GM18502 (cell line): ENCODE measurements at regions not wholly inside any gene's neighbourhood (a gene's known extent, or its start where the extent isn't known, plus 50 kb on each side); places are given as distances from the start of the nearest gene placed in this dataset.

Experiments used
- ATAC-seq: cut with Tn5 transposase; IDR thresholded peaks from one replicate; pipeline ENCODE4 v1.9.1; 2021; ENCODE audit warnings: mild to moderate bottlenecking; ENCODE audit not compliant: unreplicated experiment, poor library complexity

DNA sequence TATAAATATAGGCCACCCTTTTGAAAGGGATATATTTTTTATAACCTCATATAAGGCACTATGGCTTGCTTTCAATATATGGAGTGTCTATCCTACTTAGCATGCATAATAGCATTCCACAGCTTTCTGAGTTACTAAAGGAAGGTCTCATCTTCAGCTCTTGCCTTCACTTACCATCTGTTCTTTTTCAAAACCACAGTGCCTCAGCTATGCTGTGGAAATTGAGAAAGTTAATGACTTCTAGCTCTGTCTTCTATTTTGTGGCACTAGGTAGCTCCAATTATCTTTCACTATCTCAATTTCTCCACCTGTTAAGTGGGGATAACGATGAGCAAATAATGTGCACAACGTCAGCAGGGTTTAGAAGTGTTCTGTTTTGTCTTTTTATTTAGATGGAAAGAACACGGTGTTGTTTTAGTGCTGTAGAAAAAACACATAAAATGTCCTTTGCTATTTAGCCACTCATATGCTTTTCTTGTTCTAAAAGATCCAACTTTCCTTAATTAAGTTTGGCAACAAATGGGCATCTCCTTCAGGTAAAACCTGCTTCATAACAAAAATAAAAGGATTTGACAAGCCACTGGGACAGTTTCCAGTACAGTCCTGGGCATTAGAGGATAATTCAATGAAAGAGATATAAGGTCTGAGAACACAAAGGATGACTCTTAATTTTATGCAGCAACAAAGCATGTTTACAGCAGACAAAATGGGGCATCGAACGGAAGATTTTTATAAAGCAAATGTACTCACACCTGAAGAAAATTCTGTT lies 462.0 kb upstream of the SYT1 start:
- ATAC-seq, result no peak

DNA sequence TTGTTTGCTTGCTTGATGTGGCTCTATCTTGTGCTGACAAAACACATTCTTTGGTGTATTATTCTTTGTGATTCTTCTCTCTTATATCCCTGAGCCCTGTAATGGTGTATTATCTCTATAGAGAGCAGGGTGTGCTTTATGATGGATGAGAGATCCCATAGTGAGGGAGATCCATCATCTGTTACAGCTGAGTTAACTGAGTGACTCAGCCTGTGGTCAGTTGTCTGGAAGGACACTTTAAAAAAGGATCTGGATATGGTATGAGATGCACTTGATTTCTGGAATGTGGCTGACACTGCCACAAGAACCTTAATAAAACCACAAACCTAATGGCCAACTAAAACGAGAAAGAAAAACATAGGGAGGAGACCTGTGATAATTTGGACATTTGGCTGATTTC lies 461.4 kb upstream of the SYT1 start:
- no peak for ATAC-seq

DNA sequence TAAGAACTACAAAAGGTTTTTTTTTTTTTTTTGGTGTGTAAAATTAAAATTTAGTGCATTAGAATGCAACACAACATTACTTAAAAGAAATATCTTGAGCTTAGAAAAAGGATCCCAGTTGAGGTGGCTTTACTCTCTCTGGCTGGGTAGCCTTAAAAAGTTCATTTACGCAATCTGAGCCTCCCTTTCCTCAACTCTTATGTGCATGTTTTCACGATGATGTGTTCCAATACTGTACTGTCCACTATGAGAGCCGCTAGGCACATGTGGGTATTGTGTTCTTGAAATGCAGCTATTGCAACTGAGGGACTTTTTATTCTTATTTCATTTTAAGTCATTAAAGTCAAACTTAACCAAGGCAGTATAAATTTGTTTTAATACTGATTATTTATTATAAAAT lies 460.9 kb upstream of the SYT1 start:
- ATAC-seq, result no peak

DNA sequence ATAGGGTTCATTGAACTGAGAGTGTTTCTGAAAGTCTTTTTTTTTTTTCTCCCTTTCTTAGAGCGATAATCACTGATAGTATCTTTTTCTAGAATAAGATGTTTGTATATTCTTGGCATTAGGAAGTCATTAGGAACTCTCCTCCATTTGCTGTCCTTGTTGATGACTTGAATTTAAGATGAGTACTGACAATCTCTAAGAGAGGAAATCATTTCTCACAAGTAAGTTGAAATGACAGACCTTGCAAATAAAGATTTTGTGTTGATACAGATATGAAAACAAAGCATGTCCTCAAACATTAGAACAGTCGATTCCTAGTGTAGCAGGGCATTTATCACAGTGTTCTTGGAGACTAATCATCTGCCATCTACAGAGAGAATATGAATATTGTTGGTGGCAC lies 458.4 kb upstream of the SYT1 start:
- peak; percentile 8 for ATAC-seq

DNA sequence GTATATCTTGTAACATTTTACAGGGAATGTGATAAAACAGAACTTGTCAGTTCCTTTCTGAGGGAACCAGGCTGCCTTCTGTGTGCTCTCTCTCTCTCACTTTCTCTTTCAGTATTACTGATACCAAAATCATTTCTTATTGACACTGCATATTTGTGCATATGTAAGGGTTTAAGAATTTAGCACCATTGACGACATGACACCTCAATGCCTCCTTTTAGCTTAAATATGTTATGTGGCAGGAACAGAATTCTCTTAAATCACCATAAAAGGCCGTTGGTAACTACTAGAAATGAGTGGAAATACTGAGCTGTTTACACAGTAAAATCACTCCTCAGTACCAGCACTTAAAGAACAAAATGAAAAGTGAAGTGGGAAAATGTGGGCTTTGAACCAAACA lies 457.7 kb upstream of the SYT1 start:
- ATAC-seq, result peak; percentile 94

DNA sequence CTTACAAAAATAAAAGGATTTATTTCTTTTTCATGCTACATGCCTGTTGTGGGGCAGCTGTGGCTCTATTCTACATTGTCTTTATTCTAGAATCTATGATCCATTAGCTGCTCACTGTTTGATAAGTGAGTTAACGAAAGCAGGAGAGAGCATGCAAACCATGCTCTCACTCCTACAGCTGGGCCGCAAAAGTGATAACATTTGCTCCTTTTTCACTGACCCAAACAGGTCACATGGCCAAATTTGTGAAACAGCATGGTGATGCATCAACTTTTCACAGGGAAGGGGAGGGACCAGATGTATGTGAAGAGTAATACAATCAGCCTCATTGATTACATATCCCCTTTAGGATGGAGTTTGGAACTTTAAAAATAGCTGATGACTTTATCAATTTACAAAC lies 456.9 kb upstream of the SYT1 start:
- ATAC-seq, result no peak

DNA sequence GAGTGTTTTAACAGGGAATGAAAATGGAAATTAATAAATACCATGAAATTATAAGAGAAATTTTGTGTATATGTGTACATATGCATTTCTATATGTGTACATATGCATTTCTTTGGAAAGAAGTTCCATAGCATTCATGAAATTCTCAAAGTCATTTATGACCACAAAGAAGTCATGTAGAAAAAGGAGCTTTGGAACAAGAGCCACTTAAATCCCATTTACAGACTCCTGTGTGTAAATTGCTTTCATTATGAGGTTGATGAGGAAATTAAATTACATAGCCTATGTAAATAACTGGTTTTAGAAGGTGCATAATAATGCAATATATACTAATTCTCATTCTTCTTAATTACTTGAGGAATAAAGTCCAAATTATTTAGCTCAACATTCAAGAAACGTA lies 450.5 kb upstream of the SYT1 start:
- ATAC-seq, result no peak

DNA sequence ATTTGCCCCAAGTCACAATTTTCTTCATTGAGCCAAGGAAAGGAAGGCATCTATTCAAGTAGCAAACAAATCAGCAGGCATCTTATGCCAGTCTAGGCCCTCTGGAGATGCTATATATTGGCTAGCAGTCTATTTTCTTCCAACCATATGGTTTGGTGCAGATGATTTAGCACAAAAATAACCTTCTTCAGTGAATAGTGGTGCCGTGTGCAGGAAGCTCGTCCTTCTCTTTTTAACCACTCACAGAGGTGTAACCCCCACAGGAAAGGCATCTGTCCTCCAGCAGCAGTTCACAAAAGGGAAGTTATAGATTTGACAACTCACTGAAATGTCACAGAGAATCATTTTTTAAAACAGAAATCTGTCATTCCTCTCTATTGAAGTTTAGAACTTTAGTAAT lies 445.7 kb upstream of the SYT1 start:
- ATAC-seq, result peak; percentile 78

DNA sequence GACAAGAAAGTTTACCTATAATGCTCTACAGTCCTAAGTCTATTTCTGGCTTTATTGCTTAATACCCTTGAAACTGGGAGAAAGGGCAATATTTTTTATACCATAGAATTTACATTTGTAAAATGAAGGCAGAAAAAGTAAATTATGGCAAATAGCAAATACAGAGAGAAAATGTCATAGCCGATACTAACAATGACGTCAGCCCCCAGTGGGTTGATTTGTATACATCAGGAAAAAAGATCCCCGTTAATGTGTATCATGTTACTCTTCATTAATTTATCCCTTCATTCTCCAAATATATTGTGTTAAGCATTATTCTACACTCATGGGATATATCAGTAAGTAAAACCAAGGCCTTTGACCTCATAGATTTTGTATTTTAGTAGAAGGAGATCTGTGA lies 445.1 kb upstream of the SYT1 start:
- no peak for ATAC-seq

DNA sequence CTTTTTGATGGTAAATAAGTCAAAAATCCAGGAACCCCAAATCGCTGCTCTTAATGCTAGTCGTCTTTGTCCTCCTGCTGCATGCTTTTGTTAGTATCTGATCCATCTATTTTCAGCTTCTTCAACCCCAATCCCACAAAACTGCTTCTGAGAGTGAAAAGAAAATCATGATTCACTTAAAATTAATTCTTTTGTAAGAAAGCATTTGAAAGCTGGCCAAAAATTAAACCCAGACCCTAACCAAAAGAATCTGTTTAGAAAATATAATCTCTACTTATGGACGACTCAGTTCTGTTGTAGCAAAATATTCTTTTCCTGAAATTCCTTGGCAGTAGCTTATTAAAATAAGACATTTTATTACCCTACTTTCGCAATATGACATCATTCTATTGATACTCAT lies 443.6 kb upstream of the SYT1 start:
- ATAC-seq, result no peak

DNA sequence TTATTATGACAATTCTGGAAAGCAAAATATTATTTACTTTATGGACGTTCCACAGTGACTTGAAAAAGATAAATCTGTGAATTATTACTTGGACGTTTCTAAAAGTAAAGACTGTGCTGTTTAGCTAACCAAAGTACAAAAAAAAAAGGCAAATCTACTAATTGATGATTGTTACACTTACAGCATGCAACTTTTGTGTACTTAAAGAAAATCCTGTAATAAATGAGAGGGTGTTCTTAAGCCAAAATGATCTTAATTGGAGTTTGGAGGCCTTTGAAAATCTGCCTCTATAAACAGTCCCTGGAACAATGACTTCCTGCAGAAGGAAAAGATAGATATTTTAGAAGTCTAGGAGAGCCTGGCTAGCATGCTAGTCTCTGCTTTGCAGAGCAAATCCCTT lies 434.0 kb upstream of the SYT1 start:
- ATAC-seq, result no peak

DNA sequence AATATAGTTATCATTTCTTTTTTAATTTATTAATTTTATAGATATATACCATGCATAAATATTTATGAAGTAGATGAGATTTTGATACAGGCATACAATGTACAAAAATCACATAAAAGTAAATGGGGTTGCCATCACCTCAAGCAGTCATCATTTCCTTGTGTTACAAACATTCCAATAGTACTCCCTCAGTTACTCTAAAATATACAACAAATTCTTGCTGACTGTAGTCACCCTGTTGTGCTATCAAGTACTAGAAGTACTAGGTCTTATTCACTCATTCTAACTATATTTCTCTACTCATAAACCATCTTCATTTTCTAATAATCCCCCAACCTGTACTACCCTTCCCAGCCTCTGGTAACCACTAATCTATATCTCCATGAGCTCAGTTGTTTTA lies 432.6 kb upstream of the SYT1 start:
- no peak for ATAC-seq

DNA sequence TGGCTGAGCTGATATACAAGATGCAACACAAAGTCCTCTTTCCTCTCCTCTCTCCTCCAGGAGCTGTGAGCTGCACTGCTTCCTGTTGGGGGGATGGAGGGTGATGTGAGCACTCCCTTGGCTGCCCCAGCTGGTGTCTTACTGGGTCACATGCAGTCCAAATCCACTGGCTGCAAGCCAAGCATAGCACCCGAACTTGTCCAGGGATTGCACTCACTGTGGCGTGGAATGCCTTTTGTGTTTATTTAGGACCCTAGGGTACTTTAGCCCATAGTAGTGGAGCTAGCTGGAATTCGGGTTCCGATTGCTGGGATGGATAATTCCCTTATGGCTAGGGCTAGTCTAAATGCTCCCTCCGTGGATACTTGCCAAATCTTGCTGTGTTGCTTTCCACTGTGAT lies 424.9 kb upstream of the SYT1 start:
- no peak for ATAC-seq

DNA sequence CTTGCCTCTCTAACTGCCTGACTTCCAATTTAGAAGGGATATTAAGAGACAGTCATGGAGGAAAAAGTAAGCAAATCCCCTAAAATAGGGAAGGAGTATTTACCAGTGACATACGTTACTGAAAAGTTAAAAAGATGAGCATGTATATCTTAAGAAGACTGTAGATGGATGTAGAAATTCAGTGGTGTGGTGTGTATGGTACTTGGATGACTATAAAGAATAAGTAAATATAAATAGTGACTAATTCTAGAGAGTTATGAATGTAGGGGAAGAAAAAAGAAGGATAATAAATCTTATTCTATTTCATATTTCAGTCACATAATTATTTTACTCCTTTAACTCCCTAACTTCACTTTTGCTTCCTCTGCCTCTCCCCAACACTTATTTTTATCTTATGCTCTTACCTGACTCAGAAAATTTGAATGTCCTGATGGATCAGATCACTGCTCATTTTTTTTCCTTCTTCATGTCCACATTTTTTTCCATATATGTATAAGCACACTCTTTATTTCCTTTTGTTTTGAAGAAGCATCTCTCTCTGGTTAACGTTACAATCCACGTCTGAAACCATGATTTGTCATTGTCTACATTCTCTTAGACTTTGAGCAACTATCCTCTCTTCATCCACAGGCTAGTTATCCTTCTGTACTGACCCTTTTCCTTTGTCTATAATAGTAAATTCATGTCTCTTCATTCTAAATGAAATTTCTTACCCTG lies 422.7 kb upstream of the SYT1 start:
- ATAC-seq, result no peak

DNA sequence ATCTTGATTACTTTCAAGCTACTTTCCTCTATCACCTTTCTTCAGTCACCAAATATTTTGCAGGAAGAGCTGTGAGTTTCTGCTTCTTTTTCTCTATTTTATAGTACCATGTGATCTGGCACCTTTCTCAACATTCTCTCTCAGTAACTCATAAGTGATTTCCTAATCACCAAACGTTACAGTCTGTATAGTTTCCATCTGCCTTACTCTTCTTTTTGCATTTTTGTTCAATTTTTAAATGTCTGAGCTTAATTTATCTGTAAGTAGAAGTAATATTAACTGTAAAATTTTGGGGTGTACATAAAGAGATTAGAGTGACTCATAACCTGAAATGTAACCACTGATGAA lies 422.1 kb upstream of the SYT1 start:
- ATAC-seq, result no peak

DNA sequence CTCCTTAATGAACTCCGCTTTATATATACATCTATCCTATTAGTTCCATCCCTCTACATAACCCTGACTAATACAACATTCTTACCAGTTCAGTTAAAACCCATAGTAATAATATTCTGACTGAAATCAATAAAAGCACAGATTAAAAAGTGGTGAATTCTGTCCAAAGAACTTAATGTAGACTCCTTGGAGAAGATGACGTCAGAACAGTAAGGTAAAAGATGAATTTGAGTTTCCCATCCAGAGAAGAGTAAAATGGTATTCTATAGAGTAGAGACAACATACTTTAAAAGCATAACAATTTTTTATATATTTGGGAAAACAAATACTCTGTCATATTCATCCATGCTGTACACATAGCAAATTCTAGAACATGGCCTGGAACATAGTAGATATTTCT lies 418.0 kb upstream of the SYT1 start:
- ATAC-seq, result no peak

DNA sequence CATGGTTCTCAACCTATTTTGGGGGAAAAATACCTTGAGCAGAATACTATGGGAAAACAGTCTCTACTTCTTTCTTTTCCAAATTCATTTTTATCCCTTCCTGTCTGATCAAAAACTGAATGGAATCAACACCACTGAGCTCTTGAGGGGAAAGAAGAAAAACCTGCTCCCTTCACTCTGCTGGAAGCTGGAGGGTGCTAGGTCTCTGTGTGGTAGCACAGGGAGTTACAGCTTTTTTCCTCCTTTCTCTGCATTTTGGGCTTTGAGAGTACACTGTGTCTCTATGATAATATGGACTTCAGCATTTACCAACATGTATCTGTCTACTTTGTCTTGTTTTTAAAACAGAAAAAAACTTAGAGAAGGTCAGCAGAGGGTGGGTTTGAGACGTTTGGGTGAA lies 417.2 kb upstream of the SYT1 start:
- ATAC-seq, result no peak

DNA sequence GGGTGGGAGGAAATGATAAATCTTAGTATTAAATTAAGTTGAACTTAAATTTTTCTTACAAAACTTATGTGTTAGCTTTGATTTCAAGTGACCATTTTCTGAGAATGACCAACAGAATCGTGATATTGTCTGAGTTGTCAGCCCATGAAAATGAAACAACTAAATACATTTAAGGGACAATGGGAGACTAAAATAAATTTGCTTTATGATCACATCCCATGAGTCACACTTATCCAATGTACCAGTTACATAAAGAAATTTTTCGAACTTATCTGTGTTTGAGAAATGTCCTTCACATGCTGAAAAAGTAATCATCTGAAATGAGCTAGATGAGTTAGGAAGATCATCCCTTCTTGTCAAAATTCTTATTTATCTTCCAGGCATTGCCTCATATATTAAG lies 415.9 kb upstream of the SYT1 start:
- no peak for ATAC-seq

DNA sequence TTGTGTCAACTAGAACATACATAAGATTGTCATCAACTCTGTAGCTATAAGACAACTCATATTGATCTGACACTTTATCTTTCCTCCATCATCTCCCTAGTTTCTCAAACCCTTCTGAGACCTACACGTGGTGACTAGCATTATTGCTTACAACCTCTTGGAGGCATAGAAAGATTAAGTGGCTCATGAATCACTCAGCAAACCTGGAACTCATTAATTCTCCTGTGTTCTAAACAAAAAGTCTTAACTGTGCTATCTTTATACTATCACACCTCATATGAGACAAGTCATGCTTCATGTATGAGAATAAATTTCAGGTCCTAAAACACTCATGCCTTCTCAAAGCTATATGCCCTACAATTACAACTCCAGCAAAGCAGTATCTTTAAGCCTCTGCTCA lies 408.6 kb upstream of the SYT1 start:
- no peak for ATAC-seq

DNA sequence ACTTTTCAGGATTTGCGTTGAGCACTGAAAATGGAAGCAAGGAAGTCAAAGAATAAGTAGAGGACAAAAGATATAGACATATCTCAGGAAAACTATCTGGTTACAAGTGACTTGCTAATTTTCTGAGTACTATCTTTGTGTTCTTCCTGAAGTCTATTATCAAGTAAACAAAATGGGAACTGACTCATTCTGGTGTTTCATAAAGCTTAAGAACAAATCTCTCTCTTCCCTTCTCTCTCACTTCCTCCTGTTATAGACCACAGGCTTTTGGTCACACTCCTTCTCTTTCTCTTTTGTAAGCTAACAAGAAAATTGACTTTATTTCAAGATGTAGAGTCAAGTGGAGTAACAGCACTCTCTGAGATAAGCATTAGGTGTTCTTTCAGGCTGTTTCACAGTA lies 406.6 kb upstream of the SYT1 start:
- peak; percentile 100 for ATAC-seq

DNA sequence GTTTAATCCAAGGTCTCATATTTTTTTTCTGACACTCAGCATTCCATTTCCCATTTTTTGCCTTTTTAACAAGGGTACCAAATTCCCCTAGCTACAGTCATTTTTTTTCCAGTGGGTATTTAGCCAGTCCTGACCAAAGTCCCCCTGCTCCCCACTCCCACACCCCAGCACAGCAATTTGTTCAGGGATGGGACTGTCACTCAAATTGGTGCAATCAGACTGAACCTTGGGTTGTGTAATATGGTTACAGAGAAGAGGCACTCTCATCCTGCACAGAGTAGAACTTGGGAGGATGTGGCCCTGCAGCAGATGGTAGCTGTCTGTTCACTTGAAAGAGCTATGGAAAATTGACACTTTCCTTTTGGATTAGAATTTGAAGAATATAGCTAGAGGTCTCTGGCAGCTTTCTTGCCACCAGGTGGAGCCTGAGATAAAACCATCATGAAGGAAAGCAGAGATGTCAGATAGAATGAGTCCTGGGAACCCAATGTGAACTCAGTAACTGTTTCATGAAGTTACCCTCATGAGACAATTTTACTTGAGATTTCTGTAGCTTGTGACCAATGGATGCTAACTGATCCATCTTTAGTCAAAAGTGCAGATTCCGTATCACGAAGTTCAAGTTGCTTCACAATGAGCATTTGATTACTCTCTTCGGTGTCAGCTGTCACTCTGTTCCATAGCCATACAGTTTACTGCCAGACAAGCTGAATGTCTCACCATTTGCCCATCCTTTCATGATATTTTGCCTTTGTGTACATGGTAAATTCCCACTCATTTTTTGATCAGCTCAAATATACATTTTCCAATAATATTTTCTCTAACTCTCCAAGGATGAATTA lies 394.0 kb upstream of the SYT1 start:
- peak; percentile 74 for ATAC-seq
